ENCODE measurements at regions not wholly inside any gene's neighbourhood (a gene's known extent, or its start where the extent isn't known, plus 50 kb on each side); places are given as distances from the start of the nearest gene placed in this dataset.

DNA sequence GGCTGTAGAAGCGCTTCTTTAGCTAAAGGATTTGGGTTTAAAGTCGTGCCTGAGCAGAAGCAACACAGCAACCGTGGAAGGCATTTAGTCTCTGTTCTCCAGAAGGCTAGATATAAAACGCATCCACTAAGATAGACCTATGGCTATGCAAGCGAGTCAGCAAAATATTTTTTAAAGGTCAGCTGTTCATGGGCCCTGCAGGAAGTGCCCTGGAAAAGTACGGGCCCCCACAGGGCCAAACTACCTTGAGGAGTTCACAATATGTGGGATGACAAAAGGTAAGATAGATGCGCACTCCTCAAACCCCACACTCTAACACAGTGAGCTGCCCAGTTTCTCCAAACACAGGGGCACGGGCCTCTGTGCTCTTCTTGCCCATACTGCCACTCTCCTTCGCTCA lies 261.6 kb downstream of the VPS13C start:
- no peaks in the 10 kb centered on the region for H4K20me1 ChIP-seq

DNA sequence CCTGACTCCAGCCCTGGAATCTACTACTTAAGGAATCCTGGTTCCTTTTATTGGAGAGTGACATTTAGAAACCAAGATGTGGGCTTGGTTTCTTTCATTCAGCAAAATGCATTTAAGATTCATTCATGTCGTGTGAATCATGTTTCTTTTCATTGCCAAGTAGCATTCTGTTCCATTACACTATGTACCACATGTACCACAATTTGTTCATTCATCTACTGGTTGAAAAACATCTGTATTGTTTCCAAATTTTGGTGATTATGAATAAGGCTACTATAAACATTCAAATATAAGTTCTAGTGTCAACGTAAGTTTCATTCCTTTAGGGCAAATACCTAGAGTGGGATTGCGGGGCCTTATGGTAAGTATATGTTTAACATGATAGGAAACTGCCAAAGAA lies 264.2 kb downstream of the VPS13C start:
- Histone ChIP-seq H3K27ac (no peak overlapping the region), H3K9me3 (replicated peaks in 1 of 11) (peaks cover 9 to 25% (median 18%) of the 10 kb centered on the region in 11 experiments; a peak in 17 of 22 replicates), H3K4me1 (no peaks in the 10 kb centered on the region), H3K4me3 (no peak overlapping the region), H3K36me3 (no peaks in the 10 kb centered on the region), H3K9ac (no peak overlapping the region), H3K4me2 (no peak overlapping the region), H3K27me3 (no peaks in the 10 kb centered on the region), H4K20me1 (no peaks in the 10 kb centered on the region)
- no peak for TF ChIP-seq Cebpa-rat (IDR thresholded peaks at IDR 0.05)

More for the DNA sequence above, 261.6 kb downstream of the VPS13C start:
- Histone ChIP-seq H3K4me3 (no peak overlapping the region), H3K27me3 (no peaks in the 10 kb centered on the region), H3K4me1 (no peaks in the 10 kb centered on the region), H3K27ac (no peak overlapping the region), H3K9ac (no peak overlapping the region), H3K36me3 (no peaks in the 10 kb centered on the region), H3K4me2 (no peak overlapping the region), H3K9me3 (replicated peaks in 1 of 11) (peaks cover 9 to 25% (median 18%) of the 10 kb centered on the region in 11 experiments; a peak in 17 of 22 replicates)
- no peak for TF ChIP-seq Cebpa-rat (IDR thresholded peaks at IDR 0.05)

DNA sequence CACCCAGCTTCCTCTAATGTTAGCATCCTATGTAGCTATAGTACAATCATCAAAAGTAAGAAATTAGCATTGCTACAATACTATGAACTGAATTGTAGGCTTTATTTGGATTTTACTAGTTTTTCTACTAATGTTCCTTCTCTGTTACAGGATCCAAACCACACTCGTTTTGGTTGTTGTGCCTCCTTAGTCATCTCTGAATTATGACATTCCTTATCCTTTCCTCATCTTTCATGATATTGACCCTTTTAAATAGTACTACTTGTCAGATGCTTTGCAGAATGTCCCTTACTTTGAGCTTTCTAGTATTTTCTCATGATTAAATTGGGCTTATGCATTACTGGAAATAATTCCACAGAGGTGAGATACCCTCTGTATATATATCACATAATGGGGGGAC lies 265.4 kb downstream of the VPS13C start:
- Histone ChIP-seq H3K4me1 (no peaks in the 10 kb centered on the region), H3K4me2 (no peak overlapping the region), H4K20me1 (no peaks in the 10 kb centered on the region), H3K36me3 (no peaks in the 10 kb centered on the region), H3K9ac (no peak overlapping the region), H3K9me3 (replicated peaks in 1 of 11) (peaks cover 2 to 18% (median 10%) of the 10 kb centered on the region in 11 experiments; a peak in 19 of 22 replicates), H3K27me3 (no peaks in the 10 kb centered on the region), H3K4me3 (no peak overlapping the region), H3K27ac (no peak overlapping the region)
- TF ChIP-seq Cebpa-rat (IDR thresholded peaks at IDR 0.05): no peak

DNA sequence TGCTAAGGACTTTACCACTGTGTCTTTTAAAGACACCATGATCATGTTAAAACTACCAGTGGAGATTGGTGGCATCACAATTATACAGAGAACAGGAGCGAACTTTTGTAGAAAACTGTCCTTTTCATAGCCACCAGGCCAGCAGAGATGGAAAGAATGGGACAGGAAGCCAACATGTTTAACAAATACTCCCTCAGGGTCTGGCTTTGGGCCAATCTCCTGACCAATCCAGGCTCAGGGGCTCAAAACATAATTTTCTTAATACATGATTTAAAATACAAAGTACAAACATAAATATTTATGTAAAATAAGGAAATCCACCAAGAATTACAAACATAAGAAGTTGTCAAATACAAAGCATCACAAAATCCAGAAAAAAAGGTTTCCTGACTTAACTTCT lies 266.0 kb downstream of the VPS13C start:
- Histone ChIP-seq H3K4me2 (no peak overlapping the region), H3K4me1 (no peaks in the 10 kb centered on the region), H4K20me1 (no peaks in the 10 kb centered on the region), H3K27me3 (no peaks in the 10 kb centered on the region), H3K9me3 (replicated peaks in 1 of 11) (peaks cover 6 to 17% (median 13%) of the 10 kb centered on the region in 11 experiments; a peak in 18 of 22 replicates), H3K27ac (no peak overlapping the region), H3K4me3 (no peak overlapping the region), H3K9ac (no peak overlapping the region), H3K36me3 (no peaks in the 10 kb centered on the region)
- TF ChIP-seq Cebpa-rat (IDR thresholded peaks at IDR 0.05): no peak

DNA sequence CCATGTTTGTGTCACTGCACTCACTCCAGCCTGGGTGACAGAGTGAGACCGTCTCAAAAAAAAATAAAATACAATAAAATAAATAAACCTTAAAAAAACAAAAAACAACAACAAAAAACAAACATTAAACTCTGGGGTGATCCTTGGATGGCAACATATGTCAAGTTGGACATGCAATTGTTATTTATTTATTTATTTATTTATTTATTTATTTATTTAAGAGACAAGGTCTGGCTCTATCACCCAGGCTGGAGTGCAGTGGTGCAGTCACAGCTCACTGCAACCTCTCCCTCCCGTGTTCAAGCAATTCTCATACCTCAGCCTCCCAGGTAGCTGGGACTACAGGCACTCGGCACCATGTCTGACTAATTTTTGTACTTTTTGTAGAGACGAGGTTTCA lies 275.5 kb downstream of the VPS13C start:
- no peaks in the 10 kb centered on the region for H4K20me1 ChIP-seq
- H3K9ac ChIP-seq: no peak overlapping the region
- no peak overlapping the region for H3K4me3 ChIP-seq
- no peak overlapping the region for H3K27ac ChIP-seq
- no peaks in the 10 kb centered on the region for H3K36me3 ChIP-seq
- H3K4me1 ChIP-seq: peaks cover 2 to 8% (median 4%) of the 10 kb centered on the region in 10 experiments; a peak in 16 of 20 replicates
- no peaks in the 10 kb centered on the region for H3K27me3 ChIP-seq
- H3K9me3 ChIP-seq (replicated peaks in 1 of 11): peaks cover 5 to 15% (median 9%) of the 10 kb centered on the region in 11 experiments; a peak in 15 of 22 replicates
- TF ChIP-seq Cebpa-rat (IDR thresholded peaks at IDR 0.05): no peak
- H3K4me2 ChIP-seq: no peak overlapping the region

DNA sequence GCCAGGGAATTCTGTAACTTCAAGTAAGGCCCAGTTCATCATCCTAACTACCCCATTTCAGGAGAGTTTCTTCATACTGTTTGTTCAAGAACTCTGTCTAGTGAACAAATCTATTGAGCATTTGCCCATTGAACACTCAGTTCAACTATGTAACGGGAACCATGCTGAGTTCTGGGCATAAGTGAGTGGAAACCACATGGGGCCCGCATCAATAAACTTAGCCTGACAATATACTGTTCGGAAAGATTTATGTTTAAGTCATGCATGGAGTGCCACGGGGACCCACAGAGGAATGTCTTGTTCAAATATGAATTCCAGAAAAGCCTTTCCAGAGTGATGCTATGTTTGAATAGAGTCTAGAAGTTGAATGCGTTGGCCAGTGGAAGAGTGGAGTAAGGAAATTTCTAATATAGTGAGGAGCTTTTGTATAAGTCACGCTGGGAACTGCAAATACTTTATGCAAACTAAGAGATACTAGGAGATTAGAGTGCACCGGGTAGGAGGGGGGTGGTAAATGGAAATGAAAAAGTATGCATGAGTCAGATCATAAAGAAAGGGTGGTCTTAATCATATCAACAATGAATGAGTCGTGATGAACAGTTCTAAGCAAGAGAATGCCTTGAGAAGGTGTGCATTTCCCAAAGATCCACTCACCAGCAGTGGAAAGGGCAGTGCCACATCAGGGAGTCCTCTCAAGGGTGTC lies 279.8 kb downstream of the VPS13C start:
- no peaks in the 10 kb centered on the region for H3K27me3 ChIP-seq
- H4K20me1 ChIP-seq: no peaks in the 10 kb centered on the region
- peaks cover 7 to 17% (median 11%) of the 10 kb centered on the region in 10 experiments; a peak in 16 of 20 replicates for H3K4me1 ChIP-seq
- H3K9ac ChIP-seq: no peak overlapping the region
- no peaks in the 10 kb centered on the region for H3K9me3 ChIP-seq (replicated peaks in 1 of 11)
- no peak overlapping the region for H3K4me3 ChIP-seq
- no peak for TF ChIP-seq Cebpa-rat (IDR thresholded peaks at IDR 0.05)
- peak overlapping the region in 9 of 11 experiments; percentile 13 to 62 (median 35); a peak in 11 of 22 replicates for H3K4me2 ChIP-seq
- no peak overlapping the region for H3K27ac ChIP-seq
- no peaks in the 10 kb centered on the region for H3K36me3 ChIP-seq

DNA sequence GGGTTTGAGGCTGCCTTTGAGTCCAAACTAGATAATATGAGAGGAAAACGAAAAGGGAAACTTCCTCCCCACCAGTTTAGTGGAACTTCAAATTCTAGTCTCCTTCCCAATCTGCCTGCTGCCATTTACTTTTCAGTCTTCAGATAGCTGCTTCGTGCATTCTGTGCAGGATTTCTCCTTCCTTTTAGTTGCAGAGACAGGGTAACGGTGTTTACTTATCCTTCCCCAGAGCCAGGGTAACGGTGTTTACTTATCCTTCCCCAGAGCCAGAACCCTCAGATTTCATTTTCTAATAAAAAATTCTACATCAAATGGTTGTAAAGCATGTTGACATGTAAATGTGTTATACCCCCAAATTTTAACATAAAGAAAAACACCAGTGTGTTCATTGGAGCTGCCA lies 282.6 kb downstream of the VPS13C start:
- Histone ChIP-seq H3K27ac (no peak overlapping the region), H3K9me3 (replicated peaks in 1 of 11) (peaks cover 0 to 8% (median 3%) of the 10 kb centered on the region in 11 experiments; a peak in 10 of 22 replicates), H3K9ac (no peak overlapping the region), H4K20me1 (no peaks in the 10 kb centered on the region), H3K27me3 (no peaks in the 10 kb centered on the region), H3K4me2 (no peak overlapping the region), H3K4me3 (no peak overlapping the region), H3K36me3 (no peaks in the 10 kb centered on the region), H3K4me1 (peaks cover 7 to 17% (median 11%) of the 10 kb centered on the region in 10 experiments; a peak in 16 of 20 replicates)
- no peak for TF ChIP-seq Cebpa-rat (IDR thresholded peaks at IDR 0.05)

DNA sequence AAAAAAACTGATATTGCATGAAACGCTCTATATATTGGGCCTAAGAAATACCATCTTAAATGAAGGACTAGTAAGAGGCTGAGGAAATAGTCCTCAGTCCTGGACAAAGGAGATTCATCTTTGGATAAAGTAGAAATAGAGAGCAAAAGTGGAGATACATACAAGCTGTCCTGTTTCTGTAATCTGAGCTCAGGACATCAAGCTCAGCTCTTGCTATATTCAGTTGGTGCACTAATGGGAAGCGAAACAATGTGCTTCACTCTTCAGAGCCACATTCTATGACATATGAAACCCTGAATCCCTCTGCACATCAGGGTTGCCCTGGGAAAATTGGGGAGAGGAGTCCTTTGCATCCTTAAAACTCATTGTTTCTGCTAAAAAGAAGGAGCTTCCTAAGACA lies 290.7 kb downstream of the VPS13C start:
- Histone ChIP-seq H3K4me2 (no peak overlapping the region), H3K27ac (no peak overlapping the region), H3K9me3 (replicated peaks in 1 of 11) (peaks cover 12 to 29% (median 24%) of the 10 kb centered on the region in 11 experiments), H3K9ac (no peak overlapping the region), H3K36me3 (no peaks in the 10 kb centered on the region), H3K27me3 (no peaks in the 10 kb centered on the region), H3K4me3 (no peak overlapping the region), H4K20me1 (no peaks in the 10 kb centered on the region), H3K4me1 (peaks cover 14 to 21% (median 17%) of the 10 kb centered on the region in 10 experiments)
- no peak for TF ChIP-seq Cebpa-rat (IDR thresholded peaks at IDR 0.05)

DNA sequence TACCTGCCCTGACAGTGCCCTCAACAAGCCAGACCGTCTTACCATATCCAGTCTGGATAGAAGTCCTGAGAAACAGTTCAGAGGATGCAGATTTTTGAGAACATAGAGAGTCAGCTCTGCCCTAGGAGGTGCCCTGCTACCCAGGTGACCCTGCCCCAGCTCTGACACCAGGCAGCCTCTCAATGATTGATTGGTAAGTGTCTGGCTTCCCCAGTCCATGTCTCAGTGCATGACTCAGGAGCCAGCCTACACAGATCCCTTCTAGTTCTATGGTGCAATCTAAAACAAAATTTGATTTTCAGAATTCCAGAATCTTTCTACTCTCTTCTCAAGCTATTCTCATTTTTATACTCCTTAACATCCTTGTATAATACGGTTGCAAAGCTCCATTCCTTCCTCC lies 292.1 kb downstream of the VPS13C start:
- Histone ChIP-seq H3K27ac (no peak overlapping the region), H4K20me1 (no peaks in the 10 kb centered on the region), H3K9me3 (replicated peaks in 1 of 11) (peaks cover 13 to 27% (median 24%) of the 10 kb centered on the region in 11 experiments), H3K27me3 (no peaks in the 10 kb centered on the region), H3K4me3 (no peak overlapping the region), H3K36me3 (no peaks in the 10 kb centered on the region), H3K4me2 (no peak overlapping the region), H3K4me1 (peaks cover 19 to 33% (median 25%) of the 10 kb centered on the region in 10 experiments), H3K9ac (no peak overlapping the region)
- no peak for TF ChIP-seq Cebpa-rat (IDR thresholded peaks at IDR 0.05)
